B cell (primary cell): ENCODE measurements at regions not wholly inside any gene's neighbourhood (a gene's known extent, or its start where the extent isn't known, plus 50 kb on each side); places are given as distances from the start of the nearest gene placed in this dataset.

Source experiments
- ATAC-seq: fragments of 200-7000 bp; cut with Tn5 transposase; one replicate; pipeline ENCODE4 v1.10.0; 2021; ENCODE audit warnings: low read depth, mild to moderate bottlenecking, moderate number of reproducible peaks, moderate library complexity
- CTCF ChIA-PET: fragments of 350-600 bp; sonication (Branson Sonifier 250); formaldehyde crosslinking; loops from one replicate; lab custom pipeline; 2021; ENCODE audit warnings: antibody characterized with exemption, inconsistent platforms; lab: Charles Lee
- POLR2A ChIA-PET: fragments of 350-600 bp; sonication (Branson Sonifier 250); formaldehyde crosslinking; loops from one replicate; lab custom pipeline; 2021; ENCODE audit warnings: antibody characterized with exemption; lab: Charles Lee
- DNase-seq: peaks from one replicate; pipeline ENCODE4 v3.0.0; 2013
- H2AFZ ChIP-seq: 2 replicates; pipeline ENCODE4 v1.6.1; 2012; ENCODE audit warnings: mild to moderate bottlenecking, low read depth, low read length; ENCODE audit not compliant: insufficient read depth, poor library complexity, severe bottlenecking
- H3K27ac ChIP-seq, 2 donors: 1 replicate in 1 of 2; 2 replicates in 1 of 2; pipeline ENCODE4 v1.5.1; 2012 to 2013; ENCODE audit warnings: low read length in 2 of 2, mild to moderate bottlenecking in 2 of 2, moderate library complexity in 1 of 2
- H3K27me3 ChIP-seq, 4 experiments: fragments of 200-600 bp in 1 of 4; sonication (generic) in 1 of 4; replicated peaks in 1 of 4; 1 replicate in 2 of 4; 2 replicates in 2 of 4; pipeline versions ENCODE4 v1.6.1 to v1.7.0; 2013 to 2016; ENCODE audit warnings: low read length in 3 of 4, mild to moderate bottlenecking in 2 of 4, mixed read lengths in 1 of 4, moderate library complexity in 1 of 4; ENCODE audit not compliant: insufficient read depth in 4 of 4, control insufficient read depth in 3 of 4; ENCODE audit errors: control extremely low read depth in 1 of 4
- H3K36me3 ChIP-seq, 2 experiments: replicated peaks in 1 of 2; 1 replicate in 1 of 2; 2 replicates in 1 of 2; pipeline versions ENCODE4 v1.6.1 to v1.7.1; 2013; ENCODE audit warnings: low read length in 1 of 2; ENCODE audit not compliant: insufficient read depth in 2 of 2, control insufficient read depth in 1 of 2; ENCODE audit errors: control extremely low read depth in 1 of 2, extremely low read depth in 1 of 2
- H3K4me1 ChIP-seq, 2 donors: fragments of 200-600 bp in 1 of 2; sonication (generic) in 1 of 2; 1 replicate in 1 of 2; 2 replicates in 1 of 2; pipeline versions ENCODE4 v1.5.1 to v1.6.1; 2013 to 2017; ENCODE audit warnings: low read length in 2 of 2; ENCODE audit not compliant: control insufficient read depth in 2 of 2, insufficient read depth in 2 of 2
- H3K4me2 ChIP-seq: replicated peaks from 2 replicates; pipeline ENCODE3; 2012; ENCODE audit warnings: mild to moderate bottlenecking, low read depth, low read length; ENCODE audit not compliant: poor library complexity, severe bottlenecking
- H3K4me3 ChIP-seq, 5 experiments: fragments of 200-600 bp in 1 of 5; sonication (generic) in 1 of 5; 1 replicate in 3 of 5; 2 replicates in 2 of 5; pipeline versions ENCODE4 v1.5.1 to v1.7.0; 2011 to 2016; ENCODE audit warnings: low read length in 4 of 5, mild to moderate bottlenecking in 4 of 5, low read depth in 2 of 5, control low read depth in 1 of 5, moderate library complexity in 1 of 5; ENCODE audit not compliant: insufficient read depth in 1 of 5; ENCODE audit errors: control extremely low read depth in 1 of 5, extremely low read depth in 1 of 5
- H3K79me2 ChIP-seq: fragments of 200-600 bp; sonication (generic); one replicate; pipeline ENCODE4 v1.6.0; 2016; ENCODE audit warnings: low read length; ENCODE audit not compliant: control insufficient read depth, insufficient read depth
- H3K9ac ChIP-seq: fragments of 200-600 bp; sonication (generic); 2 replicates; pipeline ENCODE4 v1.6.1; 2017; ENCODE audit warnings: mild to moderate bottlenecking, low read length, moderate library complexity
- H3K9me3 ChIP-seq, 3 donors: one replicate each; pipeline versions ENCODE4 v1.6.1 to v1.7.1; 2013; ENCODE audit warnings: low read length in 2 of 3; ENCODE audit not compliant: control insufficient read depth in 2 of 3, insufficient read depth in 1 of 3; ENCODE audit errors: control extremely low read depth in 1 of 3
- H4K20me1 ChIP-seq: 2 replicates; pipeline ENCODE4 v1.6.0; 2012; ENCODE audit warnings: mild to moderate bottlenecking, low read length; ENCODE audit not compliant: insufficient read depth, control insufficient read depth, poor library complexity, severe bottlenecking
- H3K27ac Mint-ChIP-seq: one replicate; pipeline ENCODE4 v1.8.0; 2021; ENCODE audit warnings: mixed read lengths
- H3K27me3 Mint-ChIP-seq: one replicate; pipeline ENCODE4 v1.8.0; 2021; ENCODE audit warnings: mixed read lengths
- H3K4me1 Mint-ChIP-seq: one replicate; pipeline ENCODE4 v1.8.0; 2021; ENCODE audit warnings: mixed read lengths
- H3K4me3 Mint-ChIP-seq: one replicate; pipeline ENCODE4 v1.8.0; 2021; ENCODE audit warnings: mixed read lengths
- H3K9me3 Mint-ChIP-seq: one replicate; pipeline ENCODE4 v1.8.0; 2022; ENCODE audit warnings: mixed read lengths; ENCODE audit not compliant: insufficient read depth
- CTCF ChIP-seq: fragments of 200-600 bp; IDR thresholded peaks from one replicate; pipeline ENCODE4 v1.8.0; 2022; ENCODE audit warnings: antibody characterized with exemption, mild to moderate bottlenecking
- EZH2 ChIP-seq: IDR thresholded peaks from 2 replicates; pipeline ENCODE4 v1.6.1; 2012; ENCODE audit warnings: borderline replicate concordance, low read depth, mild to moderate bottlenecking, moderate library complexity, low read length; ENCODE audit not compliant: insufficient read depth, poor library complexity, severe bottlenecking
- WGBS: methylation state at CpG from one replicate; pipeline ENCODE4 v1.1.5; 2013; ENCODE audit warnings: missing lambda C conversion rate; ENCODE audit not compliant: insufficient coverage; 5-methylcytosine and 5-hydroxymethylcytosine counted together
- intact Hi-C: fragments of 100-400 bp; cut with micrococcal nuclease; formaldehyde crosslinking; loops from one replicate; pipeline ENCODE4 v1.10.0; 2022

GRCh38 chr3:31124373-31124772, 229.9 kb upstream of the GADL1 start:
- no peak for DNase-seq
- Histone ChIP-seq H3K27me3 (no peaks in the 10 kb centered on the region), H2AFZ (no peak overlapping the region), H3K9me3 (peaks cover 0 to 3% (median 2%) of the 10 kb centered on the region in 3 donors), H3K79me2 (no peaks in the 10 kb centered on the region), H4K20me1 (no peaks in the 10 kb centered on the region), H3K4me1 (no peaks in the 10 kb centered on the region), H3K27ac (no peak overlapping the region), H3K4me3 (no peak overlapping the region), H3K9ac (no peak overlapping the region), H3K36me3 (no peaks in the 10 kb centered on the region), H3K4me2 (no peak overlapping the region)
- Mint-ChIP-seq H3K9me3 (peaks cover 4% of the 10 kb centered on the region), H3K4me1 (no peaks in the 10 kb centered on the region), H3K27me3 (peaks cover 9% of the 10 kb centered on the region), H3K27ac (no peak overlapping the region), H3K4me3 (no peak overlapping the region)
- ChIA-PET POLR2A (no interaction called here), CTCF (interaction anchor here (0.9 kb wide), 1 partner anchor 578 kb away, joined by 3 read pairs; no protein-coding TSS in a partner anchor)
- intact Hi-C loops, result no loop called here
- ATAC-seq, result no peak
- no CpG with 5 or more reads among the region's 1 CpG for WGBS
- no peak for TF ChIP-seq EZH2
- no peak for TF ChIP-seq CTCF

GRCh38 chr3:31125413-31126020, 231.1 kb upstream of the GADL1 start:
- Mint-ChIP-seq H3K27me3 (peaks cover 9% of the 10 kb centered on the region), H3K4me3 (no peak overlapping the region), H3K4me1 (no peaks in the 10 kb centered on the region), H3K27ac (no peak overlapping the region), H3K9me3 (peaks cover 4% of the 10 kb centered on the region)
- POLR2A ChIA-PET, result no interaction called here
- Histone ChIP-seq H3K27me3 (no peaks in the 10 kb centered on the region), H3K4me3 (no peak overlapping the region), H3K27ac (no peak overlapping the region), H3K36me3 (no peaks in the 10 kb centered on the region), H2AFZ (no peak overlapping the region), H3K79me2 (no peaks in the 10 kb centered on the region), H3K4me1 (no peaks in the 10 kb centered on the region), H4K20me1 (no peaks in the 10 kb centered on the region), H3K9me3 (peaks cover 0 to 3% (median 2%) of the 10 kb centered on the region in 3 donors), H3K9ac (no peak overlapping the region), H3K4me2 (no peak overlapping the region)
- intact Hi-C loops, result no loop called here
- CTCF ChIA-PET, result no interaction called here
- 100% methylated on average over 1 of the region's 4 CpGs for WGBS
- DNase-seq (no peak), ATAC-seq (no peak)
- TF ChIP-seq EZH2 (no peak), CTCF (no peak)
